Jurkat, Clone E6-1 (cell line): ENCODE measurements at regions not wholly inside any gene's neighbourhood (a gene's known extent, or its start where the extent isn't known, plus 50 kb on each side); places are given as distances from the start of the nearest gene placed in this dataset.

Experiments used
- DNase-seq: peaks from one replicate; pipeline ENCODE4 v3.0.0-alpha.2; 2011; ENCODE audit warnings: low read depth, low spot score
- H3K4me3 ChIP-seq: 2 replicates; pipeline ENCODE4 v1.5.1; 2011; ENCODE audit warnings: mild to moderate bottlenecking, low read length, control low read depth, moderate library complexity

DNA sequence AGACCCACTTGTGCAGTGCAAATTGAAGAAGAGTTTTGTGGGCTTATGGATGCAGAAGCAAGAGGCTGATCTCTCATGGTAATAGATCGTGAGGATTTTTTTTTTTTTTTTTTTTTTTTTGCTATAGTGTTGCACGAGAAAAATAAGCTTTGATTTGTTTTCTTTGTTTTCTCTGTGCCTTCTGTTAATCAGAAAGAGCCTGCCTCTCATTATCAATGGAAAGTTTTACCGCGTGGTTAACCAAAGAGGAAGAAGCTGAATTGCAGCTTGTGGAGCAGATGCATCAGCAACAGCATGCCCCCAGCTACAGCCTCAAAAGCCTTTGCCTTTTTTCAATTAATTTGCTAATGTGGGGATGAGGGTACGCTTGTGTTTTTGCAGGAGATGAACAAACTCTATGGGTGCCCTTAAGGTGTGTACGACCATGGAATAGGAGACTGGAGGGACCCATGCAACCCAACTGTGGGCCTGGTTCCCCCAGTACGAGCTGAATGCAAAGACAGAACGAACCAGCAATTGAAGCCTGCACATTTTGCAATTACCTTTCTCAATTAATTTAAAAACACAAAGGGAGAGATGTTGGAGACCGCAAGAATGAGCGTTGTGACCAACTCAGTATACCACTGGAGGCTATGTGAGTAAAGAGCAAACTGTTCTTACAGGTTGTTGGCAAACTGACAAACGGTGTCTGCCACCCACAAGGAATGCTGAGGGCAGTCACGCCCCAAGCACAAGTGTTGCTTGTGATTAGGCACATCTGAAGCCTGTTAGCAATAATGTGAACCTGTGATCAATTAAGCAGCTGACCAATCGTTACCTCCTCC is 58.6 kb upstream of the SPRY2 start:
- peak; percentile 87 for DNase-seq
- peak overlapping the region; percentile 41 for H3K4me3 ChIP-seq
